Calu3 (cell line): ENCODE measurements at regions not wholly inside any gene's neighbourhood (a gene's known extent, or its start where the extent isn't known, plus 50 kb on each side); places are given as distances from the start of the nearest gene placed in this dataset.

Source experiments
- BruUV-seq: library from RNA; stranded (reverse); fragments of 400-500 nt; replicated peaks from 2 replicates; lab custom pipeline; 2021; lab: Mats Ljungman, UMichigan
- CTCF ChIA-PET: fragments of 300-600 bp; sonication (Branson Sonifier 250); formaldehyde crosslinking; loops from one replicate; lab custom pipeline; 2022; ENCODE audit warnings: antibody characterized with exemption; lab: Charles Lee
- DNase-seq: peaks from one replicate; pipeline ENCODE4 v3.0.0; 2022
- H3K27ac Mint-ChIP-seq: one replicate; pipeline ENCODE4 v1.8.0; 2022; ENCODE audit warnings: mixed read lengths; ENCODE audit not compliant: unreplicated experiment
- H3K27me3 Mint-ChIP-seq: one replicate; pipeline ENCODE4 v1.8.0; 2022; ENCODE audit warnings: mixed read lengths; ENCODE audit not compliant: unreplicated experiment
- H3K36me3 Mint-ChIP-seq: one replicate; pipeline ENCODE4 v1.8.0; 2022; ENCODE audit warnings: mild to moderate bottlenecking, moderate library complexity, mixed read lengths; ENCODE audit not compliant: insufficient read depth, unreplicated experiment
- H3K4me1 Mint-ChIP-seq: one replicate; pipeline ENCODE4 v1.8.0; 2022; ENCODE audit warnings: mild to moderate bottlenecking, low read depth, mixed read lengths; ENCODE audit not compliant: unreplicated experiment
- H3K4me3 Mint-ChIP-seq: one replicate; pipeline ENCODE4 v1.8.0; 2022; ENCODE audit warnings: mild to moderate bottlenecking, low read depth, moderate library complexity, mixed read lengths; ENCODE audit not compliant: unreplicated experiment
- H3K9me3 Mint-ChIP-seq: one replicate; pipeline ENCODE4 v1.8.0; 2022; ENCODE audit warnings: low read depth, mixed read lengths; ENCODE audit not compliant: unreplicated experiment
- CTCF ChIP-seq: fragments of 200-600 bp; IDR thresholded peaks from one replicate; pipeline ENCODE4 v1.8.0; 2022; ENCODE audit warnings: antibody characterized with exemption; ENCODE audit not compliant: unreplicated experiment
- intact Hi-C: fragments of 100-400 bp; cut with micrococcal nuclease; formaldehyde crosslinking; loops from one replicate; pipeline ENCODE4 v1.10.0; 2022; ENCODE audit not compliant: unreplicated experiment

GRCh38 chr5:159533197-159533596 lies 202.9 kb upstream of the IL12B start:
- Mint-ChIP-seq H3K4me3 (no peak overlapping the region), H3K36me3 (no peaks in the 10 kb centered on the region), H3K27ac (no peak overlapping the region), H3K27me3 (no peaks in the 10 kb centered on the region), H3K9me3 (peaks cover 4% of the 10 kb centered on the region), H3K4me1 (no peaks in the 10 kb centered on the region)
- CTCF ChIA-PET: no interaction called here
- no peak for TF ChIP-seq CTCF
- no peak for DNase-seq
- no TSS peak for BruUV-seq
- intact Hi-C loops: no loop called here

- H3K27me3 Mint-ChIP-seq: no peaks in the 10 kb centered on the region
- no peak for TF ChIP-seq CTCF
- no peak overlapping the region for H3K4me3 Mint-ChIP-seq
- no peak overlapping the region for H3K27ac Mint-ChIP-seq
- H3K4me1 Mint-ChIP-seq: no peaks in the 10 kb centered on the region
- no peak for DNase-seq
- H3K36me3 Mint-ChIP-seq: no peaks in the 10 kb centered on the region
- CTCF ChIA-PET: no interaction called here
- no TSS peak for BruUV-seq
- H3K9me3 Mint-ChIP-seq: no peaks in the 10 kb centered on the region
- intact Hi-C loops: no loop called here
These were observed 205.9 kb upstream of the IL12B start for GRCh38 chr5:159536166-159536565.

GRCh38 chr5:159536646-159537045 lies 206.4 kb upstream of the IL12B start:
- H3K27me3 Mint-ChIP-seq: no peaks in the 10 kb centered on the region
- H3K4me1 Mint-ChIP-seq: no peaks in the 10 kb centered on the region
- H3K4me3 Mint-ChIP-seq: no peak overlapping the region
- intact Hi-C loops: no loop called here
- CTCF ChIA-PET: no interaction called here
- no peak for TF ChIP-seq CTCF
- no peaks in the 10 kb centered on the region for H3K36me3 Mint-ChIP-seq
- no peak for DNase-seq
- H3K9me3 Mint-ChIP-seq: no peaks in the 10 kb centered on the region
- H3K27ac Mint-ChIP-seq: no peak overlapping the region
- BruUV-seq: no TSS peak

- Mint-ChIP-seq H3K4me1 (no peaks in the 10 kb centered on the region), H3K36me3 (no peaks in the 10 kb centered on the region), H3K27me3 (no peaks in the 10 kb centered on the region), H3K4me3 (no peak overlapping the region), H3K9me3 (no peaks in the 10 kb centered on the region), H3K27ac (no peak overlapping the region)
- DNase-seq: no peak
- intact Hi-C loops: no loop called here
- TF ChIP-seq CTCF: no peak
- CTCF ChIA-PET: interaction anchor here (0.8 kb wide), 1 partner anchor 53 kb away, joined by 4 read pairs; no protein-coding TSS in a partner anchor
- no TSS peak for BruUV-seq
These were observed 209.4 kb upstream of the IL12B start for GRCh38 chr5:159539678-159540077.
